Fibroblast of skin of scalp (primary cell): ENCODE measurements at regions not wholly inside any gene's neighbourhood (a gene's known extent, or its start where the extent isn't known, plus 50 kb on each side); places are given as distances from the start of the nearest gene placed in this dataset.
"Not testable (repeated sequence)": the region's sequence is repeated elsewhere in the genome, so short reads cannot be mapped to it uniquely, and the experiment has no call there.

Experiments used
- DNase-seq: peaks from one replicate; pipeline ENCODE4 v3.0.0-alpha.2; 2013

DNA sequence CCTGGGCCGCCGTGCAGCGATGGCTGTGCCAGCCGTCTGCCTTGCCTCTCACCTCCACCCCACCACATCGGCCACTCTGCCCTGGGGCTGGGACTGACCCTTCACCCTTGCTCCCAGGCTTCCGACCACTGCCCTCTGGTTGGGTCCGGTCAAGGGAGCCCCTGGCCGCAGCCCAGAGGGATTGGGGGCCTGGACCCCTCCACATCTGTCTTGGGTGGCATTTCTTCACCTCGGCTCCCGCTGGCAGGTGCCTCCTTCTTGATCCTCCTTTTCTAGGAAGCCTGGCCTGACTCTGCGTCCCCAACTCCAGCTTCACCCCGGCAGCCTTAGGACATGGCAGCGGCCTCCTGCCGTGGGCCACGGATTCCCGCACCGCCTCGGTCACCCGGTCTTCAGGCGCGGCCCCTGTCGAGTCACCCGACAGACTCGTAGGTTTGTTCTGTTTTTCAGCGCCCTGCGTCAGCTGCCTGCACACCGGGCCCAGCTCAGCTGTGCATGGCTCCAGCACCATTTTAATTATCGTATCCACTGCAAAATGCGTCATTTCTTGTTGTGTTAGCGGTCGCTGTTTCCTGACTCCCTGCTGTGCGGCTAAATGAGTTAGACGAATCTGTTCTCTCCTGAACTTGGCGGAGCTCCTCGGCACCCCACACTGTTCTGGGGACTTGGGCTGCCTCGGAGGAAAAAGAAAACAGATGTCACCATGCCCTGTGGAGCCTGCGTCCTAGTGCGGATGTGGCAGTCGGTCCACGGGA is 124.0 kb downstream of the FAM53A start:
- DNase-seq = peak; percentile 49

DNA sequence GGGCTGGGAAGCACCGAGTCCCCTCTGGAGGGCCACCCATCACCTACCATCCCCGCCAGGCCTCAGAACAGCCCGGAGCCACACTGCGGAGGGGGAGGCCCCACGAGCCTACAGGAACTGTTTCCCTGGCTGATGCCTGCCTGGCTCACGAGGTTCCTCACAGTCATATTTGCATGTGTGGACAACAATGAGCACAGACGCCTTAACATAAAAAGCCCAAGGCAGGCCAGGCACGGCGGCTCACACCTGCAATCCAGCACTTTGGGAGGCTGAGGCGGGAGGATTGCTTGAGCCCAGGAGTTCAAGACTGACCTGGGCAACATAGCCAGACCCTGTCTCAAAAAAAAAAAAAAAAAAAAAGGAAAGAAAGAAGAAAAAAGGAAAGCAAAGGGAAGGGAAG is 125.9 kb downstream of the FAM53A start:
- no peak for DNase-seq

DNA sequence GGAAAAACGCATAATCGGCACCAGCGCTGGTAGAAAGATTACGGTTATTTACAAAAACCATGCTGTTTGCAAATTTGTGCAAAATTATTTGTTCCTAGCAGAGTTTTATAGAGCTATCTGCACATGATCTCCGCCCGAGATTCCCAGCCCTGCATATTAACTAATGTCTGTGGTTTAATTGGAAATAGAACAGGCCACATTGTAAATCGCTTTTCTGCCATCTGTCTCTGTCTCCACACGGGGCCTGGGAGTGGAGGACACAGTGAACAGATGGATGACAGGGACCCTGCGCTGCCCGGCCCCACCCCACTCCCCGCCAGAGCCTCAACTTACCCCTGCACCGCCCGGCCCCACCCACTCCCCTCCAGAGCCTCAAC is 126.9 kb downstream of the FAM53A start:
- no peak for DNase-seq

DNA sequence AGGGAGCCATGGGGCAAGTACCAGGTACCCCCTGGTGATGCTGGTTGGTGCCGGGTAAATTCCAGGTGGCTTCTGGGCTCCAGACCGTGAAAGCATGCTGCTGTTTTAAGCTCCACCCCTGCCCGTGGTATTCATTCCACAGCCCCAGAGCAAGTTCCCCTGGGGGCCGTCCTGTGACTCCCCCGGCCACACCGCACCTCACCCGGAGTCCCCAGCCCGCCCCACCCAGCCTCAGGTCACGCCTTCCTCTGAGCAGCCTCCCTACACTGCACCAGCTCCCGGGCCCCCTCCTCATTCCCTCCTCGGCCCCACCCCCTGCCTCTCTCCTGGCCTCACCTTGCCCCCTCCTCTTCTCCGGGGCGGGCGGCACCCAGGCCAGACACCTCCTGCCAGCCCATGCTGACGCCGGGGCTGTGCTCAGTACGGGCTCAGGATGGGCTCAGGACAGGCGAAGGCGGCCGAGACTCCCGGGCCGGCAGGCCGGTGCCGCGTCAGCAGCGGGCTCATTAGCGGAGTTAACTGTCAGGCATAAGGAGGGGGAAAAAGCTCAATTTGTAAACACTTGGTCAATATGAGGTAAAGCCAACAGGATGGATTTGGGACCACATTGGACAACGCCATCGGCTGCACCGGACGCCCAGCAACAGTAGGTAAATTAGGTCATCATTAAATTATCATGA is 127.4 kb downstream of the FAM53A start:
- no peak for DNase-seq

DNA sequence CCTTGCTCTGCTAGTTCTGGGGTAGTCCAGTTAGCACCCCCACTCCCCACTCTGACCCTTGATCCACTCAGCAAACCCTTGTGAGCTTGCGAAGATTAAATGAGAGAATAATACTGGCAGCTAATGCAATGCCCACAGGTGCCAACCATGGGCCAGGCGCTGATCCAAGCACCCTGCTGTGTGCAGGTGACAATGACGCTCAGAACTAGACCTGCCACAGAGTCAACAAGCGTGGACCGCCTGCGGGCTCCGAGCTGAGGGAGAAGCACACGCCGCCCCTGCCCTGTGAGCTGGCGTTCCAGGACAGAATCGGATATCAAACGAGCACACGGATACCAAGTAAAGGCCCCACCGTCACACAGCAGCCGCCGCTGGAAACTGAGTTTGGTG is 129.2 kb downstream of the FAM53A start:
- no peak for DNase-seq

DNA sequence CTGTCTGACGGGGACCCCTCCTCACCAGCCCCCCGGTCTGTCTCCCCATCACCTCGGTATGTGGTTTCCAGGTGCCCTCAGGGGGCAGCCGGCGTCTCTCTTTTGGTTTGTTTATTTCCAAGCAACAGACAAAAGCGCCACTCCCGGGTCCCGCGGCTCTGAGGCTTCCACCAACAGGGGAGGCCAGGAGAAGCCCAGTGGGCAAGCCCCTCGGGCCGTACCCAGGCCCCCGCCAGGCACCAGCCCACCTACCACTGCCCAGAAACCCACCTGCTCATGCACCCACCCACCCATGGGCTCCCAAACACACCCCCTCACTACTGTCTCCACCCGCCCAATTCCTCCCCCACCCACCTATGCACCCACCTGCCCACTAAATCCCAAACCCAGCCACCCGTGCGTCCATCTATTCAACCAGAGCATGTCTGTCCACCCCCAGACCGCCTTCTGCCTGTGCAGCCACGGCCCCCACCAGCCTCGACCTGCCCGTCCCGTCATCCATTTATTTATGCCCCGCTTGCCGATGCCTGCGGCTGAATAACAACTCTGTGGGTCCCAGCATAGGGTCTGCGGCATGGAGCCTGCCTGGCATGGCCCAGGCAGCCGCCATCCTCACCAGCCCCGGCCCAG is 129.8 kb downstream of the FAM53A start:
- no peak for DNase-seq

DNA sequence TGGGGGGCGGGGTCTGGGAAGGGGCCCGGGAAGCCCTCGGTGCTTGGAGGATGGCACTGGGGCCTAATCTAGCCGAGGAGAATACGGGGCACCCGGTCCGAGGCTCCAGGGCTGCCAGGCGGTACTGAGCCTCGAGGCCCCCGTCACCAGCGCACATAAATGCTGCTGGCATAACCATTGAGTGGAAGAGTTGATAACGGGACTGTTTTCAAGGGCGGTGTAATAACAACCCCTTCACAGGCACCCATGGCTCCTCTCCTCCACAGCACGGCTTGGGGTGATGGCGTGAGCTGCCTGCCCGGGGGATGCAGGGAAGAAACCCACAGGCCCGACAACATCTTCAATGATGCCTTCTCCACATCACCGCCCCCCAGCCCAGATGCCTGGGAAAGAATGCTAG is 130.7 kb downstream of the FAM53A start:
- DNase-seq = no peak

DNA sequence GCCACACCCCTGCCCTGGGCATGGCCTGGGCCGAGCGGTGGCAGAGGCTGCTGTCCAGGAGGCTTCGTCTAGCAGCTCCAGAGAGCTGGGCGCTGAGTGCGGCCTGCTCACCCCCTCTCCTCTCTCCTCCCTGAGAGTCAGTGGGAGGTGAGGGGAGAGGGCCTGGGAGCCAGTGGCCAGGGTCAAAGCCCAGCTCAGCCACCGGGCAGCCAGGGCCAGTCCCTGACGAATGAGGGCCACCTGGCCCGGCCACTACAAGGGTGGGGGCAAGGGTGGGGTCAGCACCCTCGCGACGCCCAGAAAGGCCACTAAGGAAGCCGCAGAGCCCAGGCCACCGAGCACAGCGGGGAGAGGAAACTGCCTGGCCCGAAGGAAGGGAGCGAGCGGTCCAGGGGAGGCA is 131.7 kb downstream of the FAM53A start:
- DNase-seq = no peak

DNA sequence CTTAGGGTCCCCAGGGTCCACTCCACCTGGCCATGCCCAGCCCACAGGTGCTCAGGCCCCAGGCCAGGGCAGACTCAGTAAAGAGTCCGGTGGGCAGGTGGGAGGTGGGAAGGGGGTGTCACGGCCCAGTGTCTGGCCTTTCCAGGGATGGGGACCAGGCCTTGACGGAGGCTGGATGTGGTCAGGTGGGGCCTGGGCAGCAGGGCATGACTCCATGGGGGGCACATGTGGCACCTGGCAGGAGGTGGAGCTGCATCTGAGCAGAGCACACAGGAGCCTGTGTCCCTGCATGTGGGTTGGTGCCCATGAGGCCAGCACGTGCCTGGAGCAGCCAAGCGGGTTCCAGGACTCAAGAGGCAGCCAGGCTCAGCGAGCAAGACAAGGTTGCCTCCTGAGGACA is 132.9 kb downstream of the FAM53A start:
- no peak for DNase-seq

DNA sequence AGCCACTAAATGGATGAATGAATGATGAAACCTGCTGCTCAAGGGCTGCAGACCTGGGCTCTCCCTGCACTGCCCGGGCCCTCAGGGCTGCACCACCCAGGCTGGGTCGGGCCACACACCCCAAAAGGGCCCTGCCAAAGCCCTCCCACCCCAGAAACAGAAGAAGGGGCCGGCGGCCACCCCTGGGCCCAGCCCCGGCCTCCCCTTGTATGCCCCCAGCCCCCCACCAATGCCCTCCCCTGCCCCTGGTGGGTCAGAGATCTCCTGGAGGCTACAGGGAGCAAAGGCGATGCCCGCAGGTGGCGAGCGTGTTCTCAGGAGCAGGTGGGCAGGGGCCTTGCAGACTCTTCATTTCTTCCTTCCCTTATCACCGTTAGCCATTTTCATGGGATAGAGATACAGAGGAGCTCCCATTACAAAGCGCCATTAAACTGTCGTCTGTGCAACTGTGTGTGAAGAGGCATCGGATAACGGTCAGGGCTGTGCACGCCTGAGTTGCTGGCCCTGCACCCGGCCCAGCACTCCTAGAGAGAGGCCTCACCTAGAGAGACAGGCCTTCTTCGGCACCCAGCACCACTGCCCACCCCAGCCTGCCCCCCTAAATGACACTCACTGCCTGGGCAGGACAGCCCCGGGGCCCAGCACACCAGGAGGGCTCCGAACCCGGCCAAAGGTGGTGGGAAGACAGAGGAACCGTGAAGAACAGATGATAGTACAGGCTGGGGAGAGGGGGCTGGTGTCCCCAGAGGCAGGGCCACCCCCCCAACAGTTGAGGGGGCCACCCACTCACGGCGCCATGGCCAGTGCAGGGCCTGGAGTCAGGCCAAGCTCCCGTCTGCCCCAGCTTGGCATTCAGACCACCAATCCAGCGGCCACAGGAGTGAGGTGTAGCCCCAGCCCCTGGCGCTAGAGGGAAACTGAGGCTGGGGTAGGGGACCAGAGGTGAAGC is 133.7 kb downstream of the FAM53A start:
- no peak for DNase-seq

DNA sequence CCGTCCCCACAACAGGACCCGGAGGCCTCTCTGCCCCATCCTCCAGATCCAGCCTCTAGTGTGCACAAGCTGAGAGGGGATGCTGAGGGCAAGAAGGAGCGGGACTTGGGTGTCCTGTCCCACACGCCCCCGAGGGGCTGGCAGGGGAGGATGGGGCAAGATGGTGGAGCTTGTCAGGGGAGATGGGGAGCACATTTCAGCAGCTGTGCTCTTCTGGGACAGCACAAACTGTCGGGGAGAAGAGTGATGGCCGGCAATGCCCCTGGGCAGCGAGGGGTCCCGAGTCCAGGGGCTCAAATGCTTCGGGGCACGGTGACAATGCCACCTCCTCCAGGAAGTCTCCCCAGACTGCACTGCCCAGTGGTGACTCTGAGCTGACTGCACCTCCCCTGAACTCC is 134.5 kb downstream of the FAM53A start:
- no peak for DNase-seq

DNA sequence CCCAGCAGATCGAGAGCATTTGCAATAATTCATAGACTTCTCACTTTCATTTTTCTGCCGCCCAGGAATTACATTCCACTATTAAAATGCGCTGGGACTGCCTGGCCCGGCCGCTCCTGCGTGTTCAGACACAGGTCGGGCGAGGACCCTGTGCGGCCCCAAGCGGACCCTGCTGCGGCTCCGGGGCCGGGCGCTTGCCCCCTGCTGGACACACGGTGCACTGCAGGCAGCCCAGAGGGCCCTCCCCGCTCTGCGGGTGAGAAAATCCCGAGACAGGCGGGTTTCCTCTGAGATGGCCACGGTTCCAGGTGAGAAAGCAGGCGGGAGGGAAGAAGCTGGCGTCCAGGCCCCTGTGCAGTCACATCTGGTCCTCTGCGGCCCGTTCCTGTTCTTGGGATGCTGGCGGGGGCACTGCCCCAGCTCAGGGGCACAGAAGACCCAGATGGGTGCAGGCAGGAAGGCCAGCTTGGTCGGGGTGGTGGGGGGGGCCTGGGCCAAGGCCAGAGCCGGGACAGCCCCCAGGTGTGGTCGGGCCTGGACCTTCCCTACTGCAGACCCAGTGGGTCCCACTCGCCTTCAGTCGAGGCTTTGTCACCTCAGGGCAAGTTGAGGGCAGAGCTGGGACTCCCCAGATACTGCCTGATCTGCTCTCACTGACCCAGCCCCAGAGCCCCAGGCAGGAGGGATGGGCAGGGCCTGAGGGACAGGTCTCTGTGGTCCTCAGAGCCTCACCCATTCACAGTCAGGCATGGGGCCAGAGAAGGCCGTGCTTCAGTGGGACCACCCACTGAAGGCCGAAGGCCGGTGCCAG is 135.1 kb downstream of the FAM53A start:
- DNase-seq = peak; percentile 19

DNA sequence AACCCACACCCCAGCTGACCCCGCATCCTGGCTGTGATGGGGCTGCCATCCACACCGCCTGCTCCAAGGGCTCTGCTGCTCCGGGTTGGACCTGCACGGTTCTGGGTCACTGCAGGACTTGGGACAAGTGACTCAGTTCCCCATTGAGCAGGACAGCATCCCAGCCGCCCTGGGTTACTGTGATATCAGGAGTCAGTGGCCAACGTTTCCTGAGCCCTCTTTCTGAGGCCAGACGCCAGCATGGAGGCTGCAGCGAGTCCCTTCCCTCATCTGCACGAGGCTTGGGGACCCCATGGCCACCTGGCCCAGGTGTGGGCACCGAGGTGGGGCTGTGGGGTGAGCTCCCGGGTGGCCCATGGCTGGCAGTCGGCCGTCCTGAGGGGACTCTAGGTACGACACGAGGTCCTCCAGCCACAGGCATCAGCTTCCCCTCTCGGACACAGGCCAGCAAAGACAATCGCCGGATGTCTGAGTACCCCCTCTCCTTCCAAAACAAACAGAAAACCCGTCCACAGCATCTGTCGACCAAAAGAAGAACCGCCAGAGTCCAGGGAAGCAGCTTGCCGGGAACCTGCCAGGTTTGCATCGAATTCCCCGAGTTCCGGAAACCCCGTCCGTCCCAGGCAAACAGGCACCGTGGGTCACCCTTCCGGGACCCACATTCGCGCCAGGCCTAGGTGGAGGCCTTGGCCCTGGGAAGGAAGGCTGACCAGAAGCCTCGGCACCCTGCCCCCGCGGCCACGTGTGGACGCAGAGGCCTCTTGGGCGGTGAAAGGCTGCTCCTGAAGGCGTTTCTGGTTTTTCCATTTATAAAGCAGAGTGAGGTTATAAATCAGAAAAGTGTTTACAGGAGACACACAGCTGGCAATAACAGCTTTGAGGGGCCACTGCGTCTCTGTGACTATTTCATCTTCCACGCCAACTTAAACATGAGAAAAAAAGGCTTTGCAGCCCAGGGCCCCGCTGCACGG is 136.0 kb downstream of the FAM53A start:
- DNase-seq = no peak

DNA sequence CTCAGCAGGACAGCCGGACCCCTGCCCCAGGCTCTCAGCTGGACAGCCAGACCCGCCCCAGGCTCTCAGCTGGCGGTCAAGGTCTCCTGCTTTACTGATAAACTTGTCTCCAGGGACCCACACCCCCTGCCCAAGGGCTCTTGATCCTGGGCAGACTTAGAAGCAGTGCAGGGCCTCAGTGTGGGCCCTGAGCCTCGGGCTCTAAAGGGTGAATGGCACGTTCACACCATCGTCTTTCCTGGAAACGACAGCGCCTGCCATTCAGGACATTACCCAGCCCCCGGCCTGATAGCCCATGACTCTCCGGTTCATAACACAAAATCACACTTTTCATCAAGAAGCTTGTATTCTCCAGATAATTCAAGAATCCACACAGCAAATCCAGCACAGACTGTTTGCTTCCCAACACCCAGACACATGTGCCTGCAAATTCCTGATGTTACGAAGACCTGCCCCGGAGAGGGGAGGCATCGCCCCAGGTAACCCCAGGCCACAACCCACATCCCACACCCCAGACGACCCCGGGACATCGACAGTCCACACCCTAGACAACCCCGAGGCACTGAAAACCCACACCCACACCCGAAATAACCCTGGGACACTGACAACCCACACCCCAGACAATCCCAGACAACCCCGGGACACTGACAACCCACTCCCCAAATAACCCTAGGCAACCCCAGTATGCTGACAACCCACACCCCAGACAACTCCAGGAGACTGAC is 136.8 kb downstream of the FAM53A start:
- DNase-seq = no peak

DNA sequence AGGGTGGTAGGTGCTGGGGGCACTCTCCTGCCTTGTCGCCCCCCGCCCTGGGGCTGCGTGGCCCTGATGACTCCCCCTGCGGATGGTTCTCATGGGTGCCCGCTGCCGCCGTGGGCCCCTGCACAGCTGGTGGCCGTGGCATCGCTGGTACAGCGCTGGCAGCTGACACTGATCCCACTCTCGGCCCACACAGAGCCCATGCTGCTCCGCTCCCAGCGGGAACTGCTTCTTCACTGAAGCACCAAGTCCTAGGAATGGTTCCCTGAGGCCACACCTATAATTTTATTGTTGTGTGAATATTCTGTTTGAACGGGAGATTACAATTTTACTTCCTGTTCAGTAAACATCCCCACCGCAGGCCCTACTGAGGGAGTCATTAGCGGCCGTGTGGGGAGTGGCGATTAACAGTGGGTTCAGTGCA is 138.6 kb upstream of the NKX1-1 start:
- no peak for DNase-seq

DNA sequence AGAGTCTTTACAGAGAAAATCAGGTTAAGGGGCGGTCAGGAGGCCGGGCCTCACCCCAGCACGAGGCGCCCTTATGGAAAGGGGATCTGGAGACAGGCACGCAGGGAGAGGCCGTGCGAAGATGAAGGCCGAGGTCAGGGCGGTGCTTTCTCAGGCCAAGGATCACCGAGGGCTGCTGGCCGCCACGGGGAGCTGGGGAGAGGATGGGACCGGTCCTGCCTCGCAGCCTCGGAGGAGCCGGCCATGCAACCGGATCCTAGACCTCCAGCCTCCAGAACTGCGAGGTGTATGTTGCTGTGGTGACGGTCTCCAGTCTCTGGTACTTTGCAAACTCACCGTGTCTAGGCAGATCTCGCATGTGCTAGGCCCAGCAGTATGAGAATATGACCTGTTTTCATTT is 138.2 kb upstream of the NKX1-1 start:
- not testable (repeated sequence) for DNase-seq

DNA sequence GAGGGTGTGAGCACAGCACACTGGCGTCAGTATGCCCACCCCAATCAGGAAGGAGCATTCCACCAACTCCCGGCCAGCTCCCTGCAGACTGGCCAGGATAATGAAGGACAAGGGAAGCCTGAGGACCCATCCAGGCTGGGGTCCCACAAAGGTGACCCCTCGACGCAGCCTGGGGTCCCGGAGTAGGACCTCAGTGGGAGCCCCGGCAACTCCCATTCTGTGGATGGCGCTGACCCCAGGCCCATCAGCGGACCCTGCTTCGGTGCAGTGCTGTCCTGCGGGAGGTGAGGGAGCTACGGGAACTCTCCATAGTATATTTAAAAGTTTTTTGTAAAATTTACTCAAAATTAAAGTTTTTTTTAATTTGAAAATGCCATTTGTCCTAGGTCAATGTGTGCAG is 137.7 kb upstream of the NKX1-1 start:
- no peak for DNase-seq

DNA sequence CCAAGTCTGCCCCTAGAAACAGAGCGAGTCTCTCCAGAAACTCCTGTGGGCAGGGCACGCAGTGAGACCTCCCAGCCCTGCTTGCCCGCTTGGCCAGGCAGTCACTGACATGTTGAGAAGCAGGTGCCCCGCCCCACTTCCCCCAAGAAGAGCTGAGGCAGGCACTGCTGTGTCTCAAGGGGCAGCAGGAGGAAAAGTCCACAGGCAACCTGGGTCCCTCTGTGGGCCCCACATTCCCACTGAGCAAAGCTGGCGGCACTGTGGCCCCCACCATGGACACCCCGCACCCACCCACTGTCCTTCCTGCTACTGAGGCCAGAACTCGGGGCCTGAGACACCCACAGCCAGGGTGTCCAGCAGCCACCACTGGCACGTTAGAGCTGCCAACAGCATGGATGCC is 137.3 kb upstream of the NKX1-1 start:
- DNase-seq = no peak

DNA sequence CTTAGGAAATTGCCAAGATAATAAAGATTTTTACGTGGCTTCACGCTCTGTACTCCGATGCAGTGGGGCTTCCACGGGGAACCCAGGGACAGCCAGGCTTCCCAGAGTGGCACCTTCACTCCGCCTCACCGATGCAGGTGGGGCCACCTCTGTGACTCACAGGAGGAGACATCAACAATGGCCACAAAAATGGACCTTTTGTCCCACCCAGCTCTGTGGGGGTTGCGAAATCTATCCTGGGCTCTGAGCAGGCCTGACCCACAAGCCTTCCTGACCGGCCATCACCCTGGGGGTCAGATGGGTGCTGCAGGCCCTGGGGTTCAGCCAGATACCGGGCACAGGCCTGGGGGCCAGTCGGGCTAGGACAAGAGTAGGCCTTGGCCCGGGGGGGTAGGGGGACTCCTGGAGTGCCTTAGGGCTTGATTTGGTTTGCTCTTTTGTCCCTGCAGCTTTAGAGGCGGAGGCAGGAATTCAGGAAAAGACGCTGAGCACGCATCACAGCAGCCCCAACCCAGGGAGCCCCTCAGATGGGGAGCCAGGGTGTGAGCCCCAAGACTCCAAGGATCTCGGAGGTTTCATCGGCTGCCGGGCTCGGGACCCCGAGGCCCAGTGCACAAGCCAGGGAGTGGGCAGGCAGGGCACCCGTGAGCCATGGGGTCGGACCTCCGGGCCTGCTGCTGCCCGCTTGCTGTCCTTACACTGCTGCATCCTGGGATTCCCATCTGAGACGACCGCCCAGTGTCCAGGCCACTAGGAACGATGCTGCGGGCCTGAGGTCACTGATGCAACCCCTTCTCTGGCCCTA is 136.5 kb upstream of the NKX1-1 start:
- no peak for DNase-seq
